ENCODE measurements at regions not wholly inside any gene's neighbourhood (a gene's known extent, or its start where the extent isn't known, plus 50 kb on each side); places are given as distances from the start of the nearest gene placed in this dataset.

- no peak overlapping the region for H3K27ac Mint-ChIP-seq
- POLR2A ChIA-PET: no interaction called here
- H3K4me3 Mint-ChIP-seq: no peak overlapping the region
- no peaks in the 10 kb centered on the region for H3K9me3 Mint-ChIP-seq (ENCODE audit: low read depth)
- H3K36me3 Mint-ChIP-seq (ENCODE audit: low read depth): no peaks in the 10 kb centered on the region
- ATAC-seq (no peak), DNase-seq (no peak)
- no peaks in the 10 kb centered on the region for H3K27me3 Mint-ChIP-seq
- CTCF ChIA-PET: interaction anchor here (0.7 to 1.4 kb wide), 2 partner anchors 133 to 247 kb away, joined by 3 read pairs; no protein-coding TSS in a partner anchor
- intact Hi-C loops (cut with DNase I, micrococcal nuclease): no loop called here
- H3K4me1 Mint-ChIP-seq: no peaks in the 10 kb centered on the region
Observed at GRCh38 chr1:198865319-198865718, 226.5 kb downstream of the PTPRC start.

- Mint-ChIP-seq H3K36me3 (ENCODE audit: low read depth) (peaks cover 4% of the 10 kb centered on the region), H3K27ac (no peak overlapping the region), H3K4me3 (no peak overlapping the region), H3K9me3 (ENCODE audit: low read depth) (no peaks in the 10 kb centered on the region), H3K4me1 (no peaks in the 10 kb centered on the region), H3K27me3 (no peaks in the 10 kb centered on the region)
- ChIA-PET POLR2A (no interaction called here), CTCF (interaction anchor here (1.2 kb wide), 1 partner anchor 27 kb away, joined by 3 read pairs; no protein-coding TSS in a partner anchor)
- DNase-seq (no peak), ATAC-seq (no peak)
- intact Hi-C loops (cut with DNase I, micrococcal nuclease): no loop called here
Observed at GRCh38 chr1:198867182-198867581, 228.3 kb downstream of the PTPRC start.

GRCh38 chr1:198873696-198874230 is 234.9 kb downstream of the PTPRC start:
- H3K4me3 Mint-ChIP-seq: no peak overlapping the region
- H3K27me3 Mint-ChIP-seq: no peaks in the 10 kb centered on the region
- DNase-seq (no peak), ATAC-seq (no peak)
- no peaks in the 10 kb centered on the region for H3K4me1 Mint-ChIP-seq
- POLR2A ChIA-PET: no interaction called here
- intact Hi-C loops (cut with DNase I, micrococcal nuclease): no loop called here
- CTCF ChIA-PET: no interaction called here
- H3K36me3 Mint-ChIP-seq (ENCODE audit: low read depth): peaks cover 14% of the 10 kb centered on the region
- no peaks in the 10 kb centered on the region for H3K9me3 Mint-ChIP-seq (ENCODE audit: low read depth)
- no peak overlapping the region for H3K27ac Mint-ChIP-seq

- intact Hi-C loops (cut with DNase I, micrococcal nuclease): no loop called here
- H3K4me1 Mint-ChIP-seq: peaks cover 13% of the 10 kb centered on the region
- H3K9me3 Mint-ChIP-seq (ENCODE audit: low read depth): no peaks in the 10 kb centered on the region
- ATAC-seq (no peak), DNase-seq (no peak)
- no peak overlapping the region for H3K27ac Mint-ChIP-seq
- ChIA-PET CTCF (no interaction called here), POLR2A (no interaction called here)
- peaks cover 23% of the 10 kb centered on the region for H3K36me3 Mint-ChIP-seq (ENCODE audit: low read depth)
- H3K4me3 Mint-ChIP-seq: no peak overlapping the region
- no peaks in the 10 kb centered on the region for H3K27me3 Mint-ChIP-seq
Observed at GRCh38 chr1:198876371-198876871, 237.6 kb downstream of the PTPRC start.

- POLR2A ChIA-PET: no interaction called here
- no peak for DNase-seq
- Mint-ChIP-seq H3K27me3 (no peaks in the 10 kb centered on the region), H3K36me3 (ENCODE audit: low read depth) (peaks cover 17% of the 10 kb centered on the region), H3K4me1 (peaks cover 26% of the 10 kb centered on the region), H3K27ac (peak overlapping the region; percentile 30), H3K4me3 (no peak overlapping the region), H3K9me3 (ENCODE audit: low read depth) (no peaks in the 10 kb centered on the region)
- intact Hi-C loops (cut with DNase I, micrococcal nuclease): no loop called here
- CTCF ChIA-PET: interaction anchor here (0.9 to 1.1 kb wide), 2 partner anchors 10 to 17 kb away, joined by 3 to 4 read pairs; no protein-coding TSS in a partner anchor
- no peak for ATAC-seq
Observed at GRCh38 chr1:198878566-198878965, 239.7 kb downstream of the PTPRC start.

- no peak for ATAC-seq
- Mint-ChIP-seq H3K4me1 (peaks cover 28% of the 10 kb centered on the region), H3K4me3 (no peak overlapping the region), H3K27ac (peak overlapping the region; percentile 53), H3K36me3 (ENCODE audit: low read depth) (peaks cover 17% of the 10 kb centered on the region), H3K9me3 (ENCODE audit: low read depth) (no peaks in the 10 kb centered on the region), H3K27me3 (no peaks in the 10 kb centered on the region)
- ChIA-PET POLR2A (interaction anchor here (0.6 kb wide), 1 partner anchor 39 kb away, joined by 3 read pairs; no protein-coding TSS in a partner anchor), CTCF (interaction anchor here (1.1 to 1.7 kb wide), 2 partner anchors 16 kb away, joined by 3 read pairs; no protein-coding TSS in a partner anchor)
- intact Hi-C loops (cut with DNase I, micrococcal nuclease): loop anchor here (5.0 to 10.0 kb wide), 4 partner anchors 37 to 1103 kb away; partner anchors contain the start of gene DENND1B (in 1 of the 2)
- DNase-seq: no peak
Observed at GRCh38 chr1:198879711-198880306, 241.0 kb downstream of the PTPRC start.

- H3K36me3 Mint-ChIP-seq (ENCODE audit: low read depth): peaks cover 17% of the 10 kb centered on the region
- DNase-seq: no peak
- no peak for ATAC-seq
- intact Hi-C loops (cut with DNase I, micrococcal nuclease): loop anchor here (5.0 to 10.0 kb wide), 4 partner anchors 37 to 1103 kb away; partner anchors contain the start of gene DENND1B (in 1 of the 2)
- no peak overlapping the region for H3K4me3 Mint-ChIP-seq
- H3K27me3 Mint-ChIP-seq: no peaks in the 10 kb centered on the region
- H3K4me1 Mint-ChIP-seq: peaks cover 28% of the 10 kb centered on the region
- no peaks in the 10 kb centered on the region for H3K9me3 Mint-ChIP-seq (ENCODE audit: low read depth)
- CTCF ChIA-PET: interaction anchor here (1.7 kb wide), 1 partner anchor 17 kb away, joined by 3 read pairs; no protein-coding TSS in a partner anchor
- POLR2A ChIA-PET: interaction anchor here (0.6 kb wide), 1 partner anchor 39 kb away, joined by 3 read pairs; no protein-coding TSS in a partner anchor
- H3K27ac Mint-ChIP-seq: peak overlapping the region; percentile 19
Observed at GRCh38 chr1:198880397-198880796, 241.6 kb downstream of the PTPRC start.

GRCh38 chr1:198880818-198881597 is 242.2 kb downstream of the PTPRC start:
- ChIA-PET CTCF (interaction anchor here (1.7 kb wide), 1 partner anchor 17 kb away, joined by 3 read pairs; no protein-coding TSS in a partner anchor), POLR2A (no interaction called here)
- ATAC-seq (peak; percentile 93), DNase-seq (peak; percentile 14)
- intact Hi-C loops (cut with DNase I, micrococcal nuclease): loop anchor here (5.0 to 10.0 kb wide), 4 partner anchors 36 to 1104 kb away; partner anchors contain the start of gene DENND1B (in 1 of the 2)
- no peak overlapping the region for H3K4me3 Mint-ChIP-seq
- no peaks in the 10 kb centered on the region for H3K9me3 Mint-ChIP-seq (ENCODE audit: low read depth)
- peak overlapping the region; percentile 86 for H3K27ac Mint-ChIP-seq
- H3K36me3 Mint-ChIP-seq (ENCODE audit: low read depth): peaks cover 17% of the 10 kb centered on the region
- peaks cover 28% of the 10 kb centered on the region for H3K4me1 Mint-ChIP-seq
- no peaks in the 10 kb centered on the region for H3K27me3 Mint-ChIP-seq

GRCh38 chr1:198883184-198883583 is 244.3 kb downstream of the PTPRC start:
- Mint-ChIP-seq H3K27me3 (no peaks in the 10 kb centered on the region), H3K27ac (no peak overlapping the region), H3K9me3 (ENCODE audit: low read depth) (no peaks in the 10 kb centered on the region), H3K36me3 (ENCODE audit: low read depth) (peaks cover 14% of the 10 kb centered on the region), H3K4me3 (no peak overlapping the region), H3K4me1 (peaks cover 28% of the 10 kb centered on the region)
- intact Hi-C loops (cut with DNase I, micrococcal nuclease): loop anchor here (5.0 to 10.0 kb wide), 4 partner anchors 34 to 1106 kb away; partner anchors contain the start of gene DENND1B (in 1 of the 2)
- ATAC-seq: peak; percentile 58
- POLR2A ChIA-PET: no interaction called here
- DNase-seq: no peak
- CTCF ChIA-PET: interaction anchor here (0.6 to 1.3 kb wide), 4 partner anchors 12 to 36 kb away, joined by 3 to 4 read pairs (median 4); no protein-coding TSS in a partner anchor

- H3K4me1 Mint-ChIP-seq: peaks cover 8% of the 10 kb centered on the region
- H3K9me3 Mint-ChIP-seq (ENCODE audit: low read depth): no peaks in the 10 kb centered on the region
- no peaks in the 10 kb centered on the region for H3K27me3 Mint-ChIP-seq
- ATAC-seq (no peak), DNase-seq (no peak)
- no peaks in the 10 kb centered on the region for H3K36me3 Mint-ChIP-seq (ENCODE audit: low read depth)
- intact Hi-C loops (cut with DNase I, micrococcal nuclease): loop anchor here in 1 of 2 experiments (10.0 kb wide), 1 partner anchor 357 kb away; no protein-coding TSS in a partner anchor
- CTCF ChIA-PET: no interaction called here
- no peak overlapping the region for H3K27ac Mint-ChIP-seq
- POLR2A ChIA-PET: interaction anchor here (0.6 kb wide), 1 partner anchor 695 kb away, joined by 10 read pairs; no protein-coding TSS in a partner anchor
- H3K4me3 Mint-ChIP-seq: no peak overlapping the region
Observed at GRCh38 chr1:198887866-198888265, 249.0 kb downstream of the PTPRC start.

- Mint-ChIP-seq H3K27ac (no peak overlapping the region), H3K36me3 (ENCODE audit: low read depth) (no peaks in the 10 kb centered on the region), H3K9me3 (ENCODE audit: low read depth) (no peaks in the 10 kb centered on the region), H3K27me3 (no peaks in the 10 kb centered on the region), H3K4me1 (peaks cover 3% of the 10 kb centered on the region), H3K4me3 (no peak overlapping the region)
- ATAC-seq (no peak), DNase-seq (no peak)
- ChIA-PET CTCF (interaction anchor here (0.7 kb wide), 1 partner anchor 10 kb away, joined by 4 read pairs; no protein-coding TSS in a partner anchor), POLR2A (no interaction called here)
- intact Hi-C loops (cut with DNase I, micrococcal nuclease): loop anchor here in 1 of 2 experiments (10.0 kb wide), 1 partner anchor 356 kb away; no protein-coding TSS in a partner anchor
Observed at GRCh38 chr1:198888379-198888943, 249.6 kb downstream of the PTPRC start.
